IMR-90 (cell line): ENCODE measurements at regions not wholly inside any gene's neighbourhood (a gene's known extent, or its start where the extent isn't known, plus 50 kb on each side); places are given as distances from the start of the nearest gene placed in this dataset.

Experiments used
- ATAC-seq: fragments of 200-7000 bp; cut with Tn5 transposase; 2 replicates; pipeline ENCODE4 v1.9.1; 2020; ENCODE audit warnings: low read depth, mild to moderate bottlenecking, moderate library complexity
- BruUV-seq: library from RNA; stranded (reverse); fragments of 400-500 nt; replicated peaks from 2 replicates; lab custom pipeline; 2021; lab: Mats Ljungman, UMichigan
- CTCF ChIA-PET: fragments of 300-600 bp; formaldehyde crosslinking; extraction: SDS; loops from one replicate; lab custom pipeline; 2021; ENCODE audit warnings: antibody characterized with exemption; lab: Yijun Ruan, JAX
- POLR2A ChIA-PET: fragments of 300-600 bp; sonication (Branson Sonifier 250); formaldehyde crosslinking; loops from one replicate; lab custom pipeline; 2022; ENCODE audit warnings: antibody characterized with exemption; ENCODE audit not compliant: unreplicated experiment; lab: Charles Lee
- DNase-seq: peaks from one replicate; pipeline ENCODE4 v3.0.0; 2013
- H2AFZ ChIP-seq: replicated peaks from 2 replicates; pipeline ENCODE3; 2013; ENCODE audit warnings: low read length, mild to moderate bottlenecking; ENCODE audit not compliant: poor library complexity
- H2AK5ac ChIP-seq: 2 replicates; pipeline ENCODE4 v1.6.1; 2013; ENCODE audit warnings: low read depth, low read length, inconsistent platforms
- H2AK9ac ChIP-seq: replicated peaks from 2 replicates; pipeline ENCODE3; 2013; ENCODE audit warnings: mild to moderate bottlenecking, low read depth, low read length, moderate library complexity; ENCODE audit not compliant: poor library complexity
- H2BK120ac ChIP-seq: 2 replicates; pipeline ENCODE4 v1.6.1; 2013; ENCODE audit warnings: low read depth, low read length, inconsistent platforms
- H2BK15ac ChIP-seq: 3 replicates; pipeline ENCODE4 v1.6.1; 2013; ENCODE audit warnings: low read depth, low read length, inconsistent platforms
- H2BK20ac ChIP-seq: 2 replicates; pipeline ENCODE4 v1.6.1; 2013; ENCODE audit warnings: low read depth, mild to moderate bottlenecking, inconsistent platforms, low read length, moderate library complexity
- H2BK5ac ChIP-seq: 2 replicates; pipeline ENCODE4 v1.6.1; 2013; ENCODE audit warnings: mild to moderate bottlenecking, low read depth, low read length, inconsistent platforms; ENCODE audit not compliant: poor library complexity, severe bottlenecking
- H3K14ac ChIP-seq: replicated peaks from 2 replicates; pipeline ENCODE4 v1.6.1; 2013; ENCODE audit warnings: low read depth, low read length, inconsistent platforms
- H3K18ac ChIP-seq: 2 replicates; pipeline ENCODE4 v1.6.1; 2013; ENCODE audit warnings: low read depth, low read length, control low read depth
- H3K23ac ChIP-seq: 2 replicates; pipeline ENCODE4 v1.6.1; 2013; ENCODE audit warnings: low read depth, low read length, inconsistent platforms
- H3K27ac ChIP-seq: 2 replicates; pipeline ENCODE4 v1.5.1; 2013; ENCODE audit warnings: mild to moderate bottlenecking, control low read depth, low read length; ENCODE audit not compliant: insufficient read depth
- H3K27me3 ChIP-seq: 2 replicates; pipeline ENCODE4 v1.6.1; 2013; ENCODE audit warnings: low read length; ENCODE audit not compliant: control insufficient read depth, insufficient read depth
- H3K36me3 ChIP-seq: 2 replicates; pipeline ENCODE4 v1.6.1; 2013; ENCODE audit warnings: low read length, mixed read lengths; ENCODE audit not compliant: control insufficient read depth, insufficient read depth
- H3K4ac ChIP-seq: 2 replicates; pipeline ENCODE4 v1.6.1; 2013; ENCODE audit warnings: low read depth, low read length, inconsistent platforms
- H3K4me1 ChIP-seq: 2 replicates; pipeline ENCODE4 v1.6.1; 2013; ENCODE audit warnings: low read length, mixed read lengths; ENCODE audit not compliant: control insufficient read depth, insufficient read depth
- H3K4me2 ChIP-seq: 2 replicates; pipeline ENCODE4 v1.6.1; 2013; ENCODE audit warnings: low read depth, mild to moderate bottlenecking, control low read depth, low read length, moderate library complexity
- H3K4me3 ChIP-seq: 2 replicates; pipeline ENCODE4 v1.5.1; 2013; ENCODE audit warnings: low read depth, mild to moderate bottlenecking, control low read depth, low read length, moderate library complexity; ENCODE audit not compliant: insufficient read depth
- H3K56ac ChIP-seq: 2 replicates; pipeline ENCODE4 v1.6.1; 2013; ENCODE audit warnings: low read length, inconsistent platforms; ENCODE audit not compliant: insufficient read depth; ENCODE audit errors: extremely low read depth
- H3K79me1 ChIP-seq, 2 experiments: 2 replicates each; pipeline ENCODE4 v1.6.1; 2013; ENCODE audit warnings: low read length in 2 of 2, inconsistent platforms in 1 of 2, low read depth in 1 of 2
- H3K9ac ChIP-seq: 2 replicates; pipeline ENCODE4 v1.6.1; 2013; ENCODE audit warnings: low read depth, low read length, control low read depth
- H3K9me1 ChIP-seq: 2 replicates; pipeline ENCODE4 v1.6.1; 2013; ENCODE audit warnings: low read length, inconsistent platforms; ENCODE audit not compliant: insufficient read depth
- H3K9me3 ChIP-seq: 2 replicates; pipeline ENCODE4 v1.6.1; 2013; ENCODE audit warnings: low read length; ENCODE audit not compliant: control insufficient read depth, insufficient read depth
- H4K20me1 ChIP-seq: 2 replicates; pipeline ENCODE4 v1.6.1; 2013; ENCODE audit warnings: low read length, inconsistent platforms; ENCODE audit not compliant: insufficient read depth
- H4K5ac ChIP-seq: 2 replicates; pipeline ENCODE4 v1.6.1; 2013; ENCODE audit warnings: mild to moderate bottlenecking, low read depth, low read length, control low read depth
- H4K8ac ChIP-seq, 2 experiments: 2 replicates each; pipeline ENCODE4 v1.6.1; 2013; ENCODE audit warnings: low read depth in 2 of 2, low read length in 2 of 2, control low read depth in 1 of 2, inconsistent platforms in 1 of 2
- H4K91ac ChIP-seq: 2 replicates; pipeline ENCODE4 v1.6.1; 2013; ENCODE audit warnings: low read depth, low read length, inconsistent platforms; ENCODE audit not compliant: insufficient read depth
- BHLHE40 ChIP-seq: fragments of 150-350 bp; IDR thresholded peaks from 2 replicates; pipeline ENCODE4 v1.6.1; 2016; ENCODE audit warnings: mild to moderate bottlenecking, low read depth, low read length
- CEBPB ChIP-seq: IDR thresholded peaks from 2 replicates; pipeline ENCODE4 v1.6.1; 2012; ENCODE audit warnings: low read depth, low read length, improper control_type of control experiment
- CHD1 ChIP-seq: IDR thresholded peaks from 2 replicates; pipeline ENCODE4 v1.6.1; 2012; ENCODE audit warnings: low read depth, low read length, improper control_type of control experiment
- FOS ChIP-seq: fragments of 150-350 bp; IDR thresholded peaks from 2 replicates; pipeline ENCODE4 v1.6.1; 2016; ENCODE audit warnings: low read depth, low read length
- MAFK ChIP-seq: IDR thresholded peaks from 2 replicates; pipeline ENCODE4 v1.6.1; 2012; ENCODE audit warnings: low read depth, low read length, improper control_type of control experiment
- MAZ ChIP-seq: IDR thresholded peaks from 2 replicates; pipeline ENCODE4 v1.6.1; 2012; ENCODE audit warnings: low read depth, mild to moderate bottlenecking, low read length, improper control_type of control experiment, moderate library complexity, borderline replicate concordance
- MXI1 ChIP-seq: IDR thresholded peaks from 2 replicates; pipeline ENCODE4 v1.6.1; 2012; ENCODE audit warnings: low read depth, mild to moderate bottlenecking, low read length, moderate library complexity, borderline replicate concordance
- NFE2L2 ChIP-seq: fragments of 150-350 bp; IDR thresholded peaks from 2 replicates; pipeline ENCODE4 v1.6.1; 2016; ENCODE audit warnings: low read depth, mild to moderate bottlenecking, low read length
- POLR2A ChIP-seq: IDR thresholded peaks from 2 replicates; pipeline ENCODE4 v1.6.1; 2012; ENCODE audit warnings: mild to moderate bottlenecking, low read depth, low read length
- RAD21 ChIP-seq: IDR thresholded peaks from 2 replicates; pipeline ENCODE4 v1.6.1; 2012; ENCODE audit warnings: low read length, improper control_type of control experiment
- RCOR1 ChIP-seq: IDR thresholded peaks from 2 replicates; pipeline ENCODE4 v1.6.1; 2012; ENCODE audit warnings: mild to moderate bottlenecking, low read length, improper control_type of control experiment; ENCODE audit not compliant: insufficient replicate concordance
- RFX5 ChIP-seq: IDR thresholded peaks from 2 replicates; pipeline ENCODE4 v1.8.0; 2012; ENCODE audit warnings: low read depth, mild to moderate bottlenecking, low read length, moderate library complexity
- SMC3 ChIP-seq: fragments of 150-350 bp; IDR thresholded peaks from 2 replicates; pipeline ENCODE4 v1.6.1; 2016; ENCODE audit warnings: low read depth, mild to moderate bottlenecking, antibody characterized with exemption, low read length, moderate library complexity
- WGBS, 2 experiments: methylation state at CpG; one replicate each; pipeline versions ENCODE4 v1.1.5 to v1.1.7; 2013; ENCODE audit warnings: missing lambda C conversion rate in 2 of 2; ENCODE audit not compliant: insufficient read length in 1 of 2; ENCODE audit errors: extremely low coverage in 2 of 2; 5-methylcytosine and 5-hydroxymethylcytosine counted together
- dilution Hi-C: fragments of 300-500 bp; cut with HindIII; formaldehyde crosslinking; loops from one replicate; pipeline ENCODE4 v1.14.3; 2018; ENCODE audit warnings: low sequenced_read_pairs; ENCODE audit not compliant: unreplicated experiment
- in situ Hi-C: fragments of 300-500 bp; cut with MboI; formaldehyde crosslinking; loops from 3 replicates; pipeline ENCODE4 v1.14.3; 2019; ENCODE audit warnings: low sequenced_read_pairs, inconsistent platforms, mixed read lengths
- intact Hi-C: fragments of 100-400 bp; cut with micrococcal nuclease; formaldehyde crosslinking; loops from 2 replicates; pipeline ENCODE4 v1.10.0; 2022
- TF ChIP-seq, protein P1 (sequence below): conservative IDR thresholded peaks from 2 replicates; pipeline ENCODE4 v1.5.1; 2012; ENCODE audit warnings: mild to moderate bottlenecking, low read depth, low read length, improper control_type of control experiment
- TF ChIP-seq, protein P2 (sequence below): fragments of 150-350 bp; IDR thresholded peaks from 2 replicates; pipeline ENCODE4 v1.6.1; 2016; ENCODE audit warnings: low read depth, mild to moderate bottlenecking, low read length, moderate library complexity, borderline replicate concordance
- TF ChIP-seq, protein P3 (sequence below): fragments of 150-350 bp; IDR thresholded peaks from 2 replicates; pipeline ENCODE4 v1.6.1; 2017; ENCODE audit warnings: mild to moderate bottlenecking, antibody characterized with exemption, low read length, low read depth

DNA sequence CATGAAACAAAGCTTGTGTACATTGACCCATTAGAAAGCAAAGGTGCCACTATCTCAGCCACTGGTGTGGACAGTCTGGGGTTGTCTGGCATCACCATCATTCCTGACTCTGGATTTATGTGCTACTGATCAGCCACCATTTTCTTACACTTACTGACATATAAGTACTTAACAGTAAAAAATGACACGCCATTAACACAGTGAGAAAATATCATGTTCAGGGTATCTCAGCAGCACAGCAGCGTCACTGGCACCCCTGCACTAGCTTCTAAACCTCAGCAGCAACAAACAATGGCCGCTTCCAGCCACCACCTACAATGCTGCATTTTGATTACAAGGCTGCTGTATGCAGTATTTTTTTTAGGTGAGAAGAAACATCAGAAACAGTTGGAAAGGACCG, 253.4 kb upstream of the HDAC4 start:
- H4K5ac ChIP-seq = no peak overlapping the region
- H3K56ac ChIP-seq = no peak overlapping the region
- H2AK5ac ChIP-seq = no peak overlapping the region
- H3K27me3 ChIP-seq = no peaks in the 10 kb centered on the region
- no peak overlapping the region for H3K4me3 ChIP-seq
- H3K18ac ChIP-seq = no peak overlapping the region
- H2BK15ac ChIP-seq = no peak overlapping the region
- no TSS peak for BruUV-seq
- no peaks in the 10 kb centered on the region; the same call in 1 of the 2 replicates for H3K9me3 ChIP-seq
- H3K14ac ChIP-seq = no peak overlapping the region
- no peak overlapping the region for H2BK5ac ChIP-seq
- intact Hi-C loops = no loop called here
- dilution Hi-C loops = no loop called here
- H4K8ac ChIP-seq = no peak overlapping the region
- DNase-seq = no peak
- CTCF ChIA-PET = no interaction called here
- H3K4me1 ChIP-seq = no peaks in the 10 kb centered on the region
- no peaks in the 10 kb centered on the region for H3K36me3 ChIP-seq
- WGBS, 2 experiments = no CpG with 5 or more reads among the region's 4 CpGs
- H3K23ac ChIP-seq = no peak overlapping the region
- H3K79me1 ChIP-seq = no peaks in the 10 kb centered on the region
- H4K20me1 ChIP-seq = no peaks in the 10 kb centered on the region
- H3K9ac ChIP-seq = no peak overlapping the region
- H2BK20ac ChIP-seq = no peak overlapping the region
- POLR2A ChIA-PET = no interaction called here
- H2AFZ ChIP-seq = no peak overlapping the region
- H4K91ac ChIP-seq = no peak overlapping the region
- H2AK9ac ChIP-seq = no peak overlapping the region
- no peak overlapping the region for H3K4me2 ChIP-seq
- TF ChIP-seq, protein P1, sequence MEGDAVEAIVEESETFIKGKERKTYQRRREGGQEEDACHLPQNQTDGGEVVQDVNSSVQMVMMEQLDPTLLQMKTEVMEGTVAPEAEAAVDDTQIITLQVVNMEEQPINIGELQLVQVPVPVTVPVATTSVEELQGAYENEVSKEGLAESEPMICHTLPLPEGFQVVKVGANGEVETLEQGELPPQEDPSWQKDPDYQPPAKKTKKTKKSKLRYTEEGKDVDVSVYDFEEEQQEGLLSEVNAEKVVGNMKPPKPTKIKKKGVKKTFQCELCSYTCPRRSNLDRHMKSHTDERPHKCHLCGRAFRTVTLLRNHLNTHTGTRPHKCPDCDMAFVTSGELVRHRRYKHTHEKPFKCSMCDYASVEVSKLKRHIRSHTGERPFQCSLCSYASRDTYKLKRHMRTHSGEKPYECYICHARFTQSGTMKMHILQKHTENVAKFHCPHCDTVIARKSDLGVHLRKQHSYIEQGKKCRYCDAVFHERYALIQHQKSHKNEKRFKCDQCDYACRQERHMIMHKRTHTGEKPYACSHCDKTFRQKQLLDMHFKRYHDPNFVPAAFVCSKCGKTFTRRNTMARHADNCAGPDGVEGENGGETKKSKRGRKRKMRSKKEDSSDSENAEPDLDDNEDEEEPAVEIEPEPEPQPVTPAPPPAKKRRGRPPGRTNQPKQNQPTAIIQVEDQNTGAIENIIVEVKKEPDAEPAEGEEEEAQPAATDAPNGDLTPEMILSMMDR = no peak
- TF ChIP-seq FOS = no peak
- no peak for TF ChIP-seq MAZ
- no peak for TF ChIP-seq BHLHE40
- TF ChIP-seq NFE2L2 = no peak
- no peak for TF ChIP-seq POLR2A
- TF ChIP-seq CEBPB = no peak
- TF ChIP-seq, protein P2, sequence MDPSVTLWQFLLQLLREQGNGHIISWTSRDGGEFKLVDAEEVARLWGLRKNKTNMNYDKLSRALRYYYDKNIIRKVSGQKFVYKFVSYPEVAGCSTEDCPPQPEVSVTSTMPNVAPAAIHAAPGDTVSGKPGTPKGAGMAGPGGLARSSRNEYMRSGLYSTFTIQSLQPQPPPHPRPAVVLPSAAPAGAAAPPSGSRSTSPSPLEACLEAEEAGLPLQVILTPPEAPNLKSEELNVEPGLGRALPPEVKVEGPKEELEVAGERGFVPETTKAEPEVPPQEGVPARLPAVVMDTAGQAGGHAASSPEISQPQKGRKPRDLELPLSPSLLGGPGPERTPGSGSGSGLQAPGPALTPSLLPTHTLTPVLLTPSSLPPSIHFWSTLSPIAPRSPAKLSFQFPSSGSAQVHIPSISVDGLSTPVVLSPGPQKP = no peak
- no peak for TF ChIP-seq CHD1
- TF ChIP-seq, protein P3, sequence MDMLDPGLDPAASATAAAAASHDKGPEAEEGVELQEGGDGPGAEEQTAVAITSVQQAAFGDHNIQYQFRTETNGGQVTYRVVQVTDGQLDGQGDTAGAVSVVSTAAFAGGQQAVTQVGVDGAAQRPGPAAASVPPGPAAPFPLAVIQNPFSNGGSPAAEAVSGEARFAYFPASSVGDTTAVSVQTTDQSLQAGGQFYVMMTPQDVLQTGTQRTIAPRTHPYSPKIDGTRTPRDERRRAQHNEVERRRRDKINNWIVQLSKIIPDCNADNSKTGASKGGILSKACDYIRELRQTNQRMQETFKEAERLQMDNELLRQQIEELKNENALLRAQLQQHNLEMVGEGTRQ = no peak
- no peak for TF ChIP-seq MAFK
- TF ChIP-seq RAD21 = no peak
- TF ChIP-seq RFX5 = no peak
- TF ChIP-seq MXI1 = no peak
- no peak for TF ChIP-seq SMC3
- TF ChIP-seq RCOR1 = no peak
- ATAC-seq = no peak
- H3K9me1 ChIP-seq = no peaks in the 10 kb centered on the region
- no peak overlapping the region for H2BK120ac ChIP-seq
- in situ Hi-C loops = no loop called here
- H3K4ac ChIP-seq = no peak overlapping the region
- H3K27ac ChIP-seq = no peak overlapping the region
